ENCODE measurements at regions not wholly inside any gene's neighbourhood (a gene's known extent, or its start where the extent isn't known, plus 50 kb on each side); places are given as distances from the start of the nearest gene placed in this dataset.

DNA sequence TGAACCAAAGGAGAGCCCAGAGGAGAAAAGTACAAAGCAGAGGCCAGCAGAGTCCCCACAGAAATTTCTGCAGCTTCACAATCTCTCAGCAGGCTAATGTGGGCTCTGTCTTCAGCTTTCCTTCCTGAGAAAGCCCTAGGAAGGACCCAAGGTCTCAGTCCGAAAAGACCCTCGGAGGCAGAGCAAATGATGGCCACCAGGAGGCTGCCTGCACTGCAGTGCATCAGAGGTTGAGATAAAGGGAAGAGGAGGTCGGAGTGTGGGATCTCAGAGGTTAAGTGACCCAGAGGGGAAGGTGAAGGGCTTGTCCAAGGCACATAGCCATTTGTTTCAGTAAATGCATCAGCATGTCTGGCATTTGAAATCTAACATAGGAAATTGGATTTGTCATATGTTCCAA, 299.1 kb upstream of the SLC14A2 start:
- TF ChIP-seq POLR2A (IDR thresholded peaks at IDR 0.05; ENCODE audit: low read depth, low read length), result no peak
- no peak for TF ChIP-seq SPI1 (IDR thresholded peaks at IDR 0.05; ENCODE audit: low read depth, low read length)
- TF ChIP-seq POLR2AphosphoS5 (IDR thresholded peaks at IDR 0.05; ENCODE audit: low read depth, low read length), result no peak
- TF ChIP-seq TAF1 (IDR thresholded peaks at IDR 0.05; ENCODE audit: low read depth, low read length), result no peak
